A673 (cell line): ENCODE measurements at regions not wholly inside any gene's neighbourhood (a gene's known extent, or its start where the extent isn't known, plus 50 kb on each side); places are given as distances from the start of the nearest gene placed in this dataset.

ENCODE experiments used
- BruUV-seq: library from RNA; stranded (reverse); fragments of 400-500 nt; replicated peaks from 2 replicates; lab custom pipeline; 2021; lab: Mats Ljungman, UMichigan
- CTCF ChIA-PET: fragments of 300-600 bp; sonication (Branson Sonifier 250); formaldehyde crosslinking; loops from one replicate; lab custom pipeline; 2022; ENCODE audit warnings: antibody characterized with exemption; lab: Charles Lee
- POLR2A ChIA-PET: fragments of 300-600 bp; sonication (Branson Sonifier 250); formaldehyde crosslinking; loops from one replicate; lab custom pipeline; 2022; ENCODE audit warnings: antibody characterized with exemption; ENCODE audit not compliant: low non-redundant PET; lab: Charles Lee
- DNase-seq: peaks from one replicate; pipeline ENCODE4 v3.0.0-alpha.2; 2015; ENCODE audit warnings: low spot score
- H3K27ac ChIP-seq: fragments of 200-600 bp; sonication (generic); 2 replicates; pipeline ENCODE4 v1.5.1; 2016; ENCODE audit warnings: mixed run types, low read depth, mild to moderate bottlenecking, mixed read lengths, antibody characterized with exemption, low read length; ENCODE audit not compliant: poor library complexity, severe bottlenecking
- H3K27me3 ChIP-seq: fragments of 200-600 bp; sonication (generic); replicated peaks from 2 replicates; pipeline ENCODE4 v1.6.1; 2017; ENCODE audit warnings: mixed run types, low read depth, mild to moderate bottlenecking, mixed read lengths, antibody characterized with exemption, low read length; ENCODE audit not compliant: insufficient read depth, poor library complexity
- H3K36me3 ChIP-seq: fragments of 200-600 bp; sonication (generic); 2 replicates; pipeline ENCODE4 v1.6.1; 2016; ENCODE audit warnings: mixed run types, mild to moderate bottlenecking, mixed read lengths, antibody characterized with exemption, low read length; ENCODE audit not compliant: insufficient read depth, poor library complexity, severe bottlenecking
- H3K4me1 ChIP-seq: fragments of 200-600 bp; sonication (generic); 2 replicates; pipeline ENCODE4 v1.6.1; 2017; ENCODE audit warnings: mixed run types, mild to moderate bottlenecking, mixed read lengths, antibody characterized with exemption, low read length; ENCODE audit not compliant: insufficient read depth, poor library complexity, severe bottlenecking
- H3K4me3 ChIP-seq: fragments of 200-600 bp; sonication (generic); 2 replicates; pipeline ENCODE4 v1.5.1; 2016; ENCODE audit warnings: low read depth, mixed run types, mild to moderate bottlenecking, mixed read lengths, low read length; ENCODE audit not compliant: poor library complexity, severe bottlenecking
- H3K9me3 ChIP-seq: fragments of 200-600 bp; sonication (generic); 2 replicates; pipeline ENCODE4 v1.6.1; 2016; ENCODE audit warnings: mixed run types, low read depth, mild to moderate bottlenecking, mixed read lengths, antibody characterized with exemption, low read length; ENCODE audit not compliant: poor library complexity, severe bottlenecking
- EZH2 ChIP-seq: fragments of 200-600 bp; sonication (generic); IDR thresholded peaks from 2 replicates; pipeline ENCODE4 v1.6.1; 2017; ENCODE audit warnings: borderline replicate concordance, low read depth, mild to moderate bottlenecking, mixed read lengths, antibody characterized with exemption, low read length; ENCODE audit not compliant: poor library complexity, severe bottlenecking
- intact Hi-C: fragments of 100-400 bp; cut with micrococcal nuclease; formaldehyde crosslinking; loops from one replicate; pipeline ENCODE4 v1.10.0; 2022; ENCODE audit not compliant: unreplicated experiment
- TF ChIP-seq, protein P1 (sequence below): fragments of 300-800, 200-600 bp; sonication (generic); conservative IDR thresholded peaks from 2 replicates; pipeline ENCODE4 v1.5.1; 2017; ENCODE audit warnings: low read depth, mild to moderate bottlenecking, antibody characterized with exemption, low read length, moderate library complexity, mixed read lengths

DNA sequence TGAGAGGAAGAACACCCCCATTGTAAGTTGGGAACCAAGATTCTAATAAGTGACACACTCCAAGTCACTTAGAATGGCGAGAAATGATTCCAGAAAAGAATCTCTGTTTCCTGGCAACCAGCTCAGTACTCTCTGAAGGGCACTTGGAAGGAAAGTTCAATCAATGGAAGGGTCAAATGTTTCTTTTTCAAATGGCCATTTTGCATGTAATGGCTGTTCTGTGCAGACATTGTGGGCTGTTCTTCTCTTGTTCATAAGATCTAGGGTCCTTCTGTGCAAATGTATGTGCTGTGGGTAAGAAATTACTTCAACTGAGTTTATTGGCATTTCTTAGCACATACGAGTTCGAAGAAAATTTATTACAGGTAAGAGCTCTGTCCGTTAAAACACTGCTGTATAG is 145.3 kb downstream of the EVX1 start:
- DNase-seq: no peak
- H3K4me1 ChIP-seq: no peaks in the 10 kb centered on the region
- TF ChIP-seq, protein P1, sequence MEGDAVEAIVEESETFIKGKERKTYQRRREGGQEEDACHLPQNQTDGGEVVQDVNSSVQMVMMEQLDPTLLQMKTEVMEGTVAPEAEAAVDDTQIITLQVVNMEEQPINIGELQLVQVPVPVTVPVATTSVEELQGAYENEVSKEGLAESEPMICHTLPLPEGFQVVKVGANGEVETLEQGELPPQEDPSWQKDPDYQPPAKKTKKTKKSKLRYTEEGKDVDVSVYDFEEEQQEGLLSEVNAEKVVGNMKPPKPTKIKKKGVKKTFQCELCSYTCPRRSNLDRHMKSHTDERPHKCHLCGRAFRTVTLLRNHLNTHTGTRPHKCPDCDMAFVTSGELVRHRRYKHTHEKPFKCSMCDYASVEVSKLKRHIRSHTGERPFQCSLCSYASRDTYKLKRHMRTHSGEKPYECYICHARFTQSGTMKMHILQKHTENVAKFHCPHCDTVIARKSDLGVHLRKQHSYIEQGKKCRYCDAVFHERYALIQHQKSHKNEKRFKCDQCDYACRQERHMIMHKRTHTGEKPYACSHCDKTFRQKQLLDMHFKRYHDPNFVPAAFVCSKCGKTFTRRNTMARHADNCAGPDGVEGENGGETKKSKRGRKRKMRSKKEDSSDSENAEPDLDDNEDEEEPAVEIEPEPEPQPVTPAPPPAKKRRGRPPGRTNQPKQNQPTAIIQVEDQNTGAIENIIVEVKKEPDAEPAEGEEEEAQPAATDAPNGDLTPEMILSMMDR: no peak
- TF ChIP-seq EZH2: no peak
- no peak overlapping the region for H3K4me3 ChIP-seq
- no peaks in the 10 kb centered on the region for H3K9me3 ChIP-seq
- intact Hi-C loops: no loop called here
- CTCF ChIA-PET: no interaction called here
- POLR2A ChIA-PET: no interaction called here
- H3K27me3 ChIP-seq: peaks cover 67% of the 10 kb centered on the region
- no peaks in the 10 kb centered on the region for H3K36me3 ChIP-seq
- no TSS peak for BruUV-seq
- no peak overlapping the region for H3K27ac ChIP-seq

DNA sequence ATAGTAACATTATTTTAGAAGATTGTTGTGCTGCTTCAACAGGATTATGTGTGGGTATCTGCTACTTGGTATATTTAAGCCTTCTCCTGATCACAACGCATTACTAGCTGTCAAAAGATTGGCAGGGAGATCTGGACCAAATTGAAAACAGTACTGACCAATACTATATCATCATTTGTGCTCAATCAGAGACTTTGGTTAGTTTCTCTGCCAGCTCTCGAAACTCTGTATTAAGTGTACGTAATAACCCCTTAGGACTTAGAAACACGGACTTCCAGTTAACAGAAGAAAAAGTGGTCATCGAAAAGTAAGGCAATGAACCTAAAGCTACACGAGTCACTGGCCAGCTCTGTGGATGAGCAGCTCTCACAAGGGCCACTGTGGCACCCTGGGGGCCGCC is 146.0 kb downstream of the EVX1 start:
- Histone ChIP-seq H3K4me3 (no peak overlapping the region), H3K9me3 (no peaks in the 10 kb centered on the region), H3K27me3 (peaks cover 68% of the 10 kb centered on the region), H3K36me3 (no peaks in the 10 kb centered on the region), H3K27ac (no peak overlapping the region), H3K4me1 (no peaks in the 10 kb centered on the region)
- no TSS peak for BruUV-seq
- CTCF ChIA-PET: no interaction called here
- intact Hi-C loops: no loop called here
- no peak for TF ChIP-seq EZH2
- TF ChIP-seq, protein P1: no peak
- POLR2A ChIA-PET: no interaction called here
- DNase-seq: no peak

DNA sequence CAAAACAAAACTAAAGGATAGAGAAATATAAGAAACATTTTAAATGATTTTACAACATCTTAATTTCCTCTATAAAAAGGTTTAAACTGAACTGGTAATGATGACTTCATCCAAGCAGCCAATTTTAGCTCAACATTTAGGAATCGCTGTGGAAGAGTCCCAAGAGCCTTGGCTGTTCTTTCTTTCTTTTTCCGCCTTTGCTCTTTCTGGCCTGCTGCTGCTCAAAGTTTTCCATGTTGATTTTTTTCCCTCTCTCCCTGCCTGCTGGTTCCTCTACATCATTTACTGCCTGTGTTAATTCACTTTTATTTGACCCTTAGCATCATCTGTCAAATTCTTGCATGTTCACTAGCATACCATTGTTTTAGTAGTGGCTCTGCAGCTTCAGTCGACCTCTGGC is 146.9 kb downstream of the EVX1 start:
- Histone ChIP-seq H3K27me3 (peaks cover 67% of the 10 kb centered on the region), H3K9me3 (no peaks in the 10 kb centered on the region), H3K4me3 (no peak overlapping the region), H3K36me3 (no peaks in the 10 kb centered on the region), H3K27ac (no peak overlapping the region), H3K4me1 (no peaks in the 10 kb centered on the region)
- no TSS peak for BruUV-seq
- TF ChIP-seq, protein P1: no peak
- ChIA-PET POLR2A (no interaction called here), CTCF (no interaction called here)
- intact Hi-C loops: no loop called here
- no peak for DNase-seq
